Activated CD4-positive, alpha-beta memory T cell treated with anti-CD3 and anti-CD28 coated beads for 36 hours (primary cell): ENCODE measurements at regions not wholly inside any gene's neighbourhood (a gene's known extent, or its start where the extent isn't known, plus 50 kb on each side); places are given as distances from the start of the nearest gene placed in this dataset.

ENCODE experiments used
- CTCF ChIA-PET: fragments of 350-600 bp; sonication (Branson Sonifier 250); formaldehyde crosslinking; loops from one replicate; lab custom pipeline; 2021; ENCODE audit warnings: antibody characterized with exemption, inconsistent platforms; lab: Charles Lee
- POLR2A ChIA-PET: fragments of 350-600 bp; sonication (Branson Sonifier 250); formaldehyde crosslinking; loops from one replicate; lab custom pipeline; 2021; ENCODE audit warnings: antibody characterized with exemption; lab: Charles Lee
- DNase-seq: peaks from one replicate; pipeline ENCODE4 v3.0.0-alpha.2; 2020
- H3K27ac Mint-ChIP-seq: one replicate; pipeline ENCODE4 v1.8.0; 2021; ENCODE audit warnings: mixed read lengths
- H3K27me3 Mint-ChIP-seq: one replicate; pipeline ENCODE4 v1.8.0; 2021; ENCODE audit warnings: mixed read lengths
- H3K36me3 Mint-ChIP-seq: one replicate; pipeline ENCODE4 v1.8.0; 2021; ENCODE audit warnings: mixed read lengths
- H3K4me1 Mint-ChIP-seq: one replicate; pipeline ENCODE4 v1.8.0; 2021; ENCODE audit warnings: low read depth, mixed read lengths
- H3K4me3 Mint-ChIP-seq: one replicate; pipeline ENCODE4 v1.8.0; 2021; ENCODE audit warnings: mild to moderate bottlenecking, mixed read lengths
- H3K9me3 Mint-ChIP-seq: one replicate; pipeline ENCODE4 v1.8.0; 2021; ENCODE audit warnings: mixed read lengths
- intact Hi-C: fragments of 100-400 bp; cut with micrococcal nuclease; formaldehyde crosslinking; loops from one replicate; pipeline ENCODE4 v1.15.1; 2023

GRCh38 chr22:49368976-49369725 lies 458.5 kb downstream of the BRD1 start:
- no peaks in the 10 kb centered on the region for H3K36me3 Mint-ChIP-seq
- H3K27me3 Mint-ChIP-seq, result peaks cover 13% of the 10 kb centered on the region
- CTCF ChIA-PET, result no interaction called here
- POLR2A ChIA-PET, result no interaction called here
- no peak overlapping the region for H3K4me3 Mint-ChIP-seq
- no peak overlapping the region for H3K27ac Mint-ChIP-seq
- intact Hi-C loops, result no loop called here
- no peaks in the 10 kb centered on the region for H3K9me3 Mint-ChIP-seq
- no peaks in the 10 kb centered on the region for H3K4me1 Mint-ChIP-seq
- no peak for DNase-seq

DNA sequence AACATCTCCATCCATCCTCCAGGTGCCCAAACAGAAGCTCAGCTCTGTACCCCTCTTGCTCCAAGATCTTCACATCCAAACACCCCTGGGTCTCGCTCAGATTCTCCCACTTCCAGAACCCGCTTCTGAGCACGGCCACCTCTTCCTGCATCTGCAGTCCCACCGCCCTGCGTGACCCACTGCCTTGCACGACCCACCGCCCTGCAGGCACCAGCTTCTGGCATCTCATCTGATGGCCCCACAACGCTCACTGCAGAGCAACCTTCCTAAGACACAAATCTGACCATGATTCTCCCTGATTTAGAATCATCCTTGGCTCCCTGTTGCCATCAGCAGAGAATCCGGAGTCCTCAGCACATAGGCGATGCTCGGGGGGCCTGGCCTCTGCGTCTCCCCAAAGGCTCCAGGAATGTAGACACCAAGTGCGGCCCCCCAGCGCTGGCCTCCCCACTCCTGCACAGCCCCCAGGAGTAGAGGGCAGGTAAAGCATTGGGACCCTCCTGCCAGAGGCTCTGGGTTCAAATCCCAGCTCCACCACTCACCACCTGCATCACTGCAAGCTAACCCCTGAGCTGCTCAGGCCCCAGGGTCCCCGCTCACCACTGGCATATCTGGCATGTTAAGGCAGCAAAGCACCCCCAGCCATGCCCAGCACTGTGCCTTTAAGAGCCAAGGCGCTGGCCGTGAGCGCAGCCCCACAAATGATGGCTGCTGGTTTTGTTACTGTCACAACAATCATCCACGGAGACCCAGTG lies 459.3 kb downstream of the BRD1 start:
- Mint-ChIP-seq H3K9me3 (no peaks in the 10 kb centered on the region), H3K4me1 (no peaks in the 10 kb centered on the region), H3K27me3 (peaks cover 13% of the 10 kb centered on the region), H3K4me3 (no peak overlapping the region), H3K27ac (no peak overlapping the region), H3K36me3 (no peaks in the 10 kb centered on the region)
- ChIA-PET POLR2A (no interaction called here), CTCF (no interaction called here)
- intact Hi-C loops, result no loop called here
- DNase-seq, result no peak

DNA sequence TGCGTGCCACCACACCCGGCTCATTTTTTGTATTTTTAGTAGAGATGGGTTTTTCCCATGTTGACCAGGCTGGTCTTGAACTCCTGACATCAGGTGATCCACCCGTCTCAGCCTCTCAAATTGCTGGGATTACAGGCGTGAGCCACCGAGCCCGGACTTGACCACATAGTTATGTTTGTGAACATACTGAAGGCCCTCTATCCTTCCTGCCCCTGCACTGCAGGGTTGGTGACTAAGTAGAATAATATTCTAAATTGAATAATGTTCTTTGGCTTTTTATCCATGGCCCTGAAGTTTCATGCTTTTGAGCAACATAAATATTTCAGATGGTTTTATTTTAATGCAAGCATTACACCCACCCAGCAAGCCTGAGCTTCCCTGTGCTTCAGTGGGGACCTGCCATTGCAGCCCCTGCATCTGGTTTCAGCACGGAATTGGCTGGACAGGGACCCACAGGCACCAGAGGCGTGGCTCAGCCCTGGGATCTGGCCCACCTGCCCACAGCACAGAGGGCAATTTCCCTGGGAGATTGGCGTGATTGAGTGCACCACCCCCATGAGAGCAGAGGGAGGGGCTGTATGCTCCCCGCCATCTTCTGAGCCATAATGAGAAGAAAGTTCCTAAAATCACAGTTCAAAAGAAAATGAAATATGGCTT lies 460.5 kb downstream of the BRD1 start:
- ChIA-PET POLR2A (no interaction called here), CTCF (no interaction called here)
- H3K4me1 Mint-ChIP-seq, result no peaks in the 10 kb centered on the region
- peaks cover 13% of the 10 kb centered on the region for H3K27me3 Mint-ChIP-seq
- H3K27ac Mint-ChIP-seq, result no peak overlapping the region
- no peaks in the 10 kb centered on the region for H3K9me3 Mint-ChIP-seq
- no peak for DNase-seq
- no peak overlapping the region for H3K4me3 Mint-ChIP-seq
- intact Hi-C loops, result no loop called here
- no peaks in the 10 kb centered on the region for H3K36me3 Mint-ChIP-seq

DNA sequence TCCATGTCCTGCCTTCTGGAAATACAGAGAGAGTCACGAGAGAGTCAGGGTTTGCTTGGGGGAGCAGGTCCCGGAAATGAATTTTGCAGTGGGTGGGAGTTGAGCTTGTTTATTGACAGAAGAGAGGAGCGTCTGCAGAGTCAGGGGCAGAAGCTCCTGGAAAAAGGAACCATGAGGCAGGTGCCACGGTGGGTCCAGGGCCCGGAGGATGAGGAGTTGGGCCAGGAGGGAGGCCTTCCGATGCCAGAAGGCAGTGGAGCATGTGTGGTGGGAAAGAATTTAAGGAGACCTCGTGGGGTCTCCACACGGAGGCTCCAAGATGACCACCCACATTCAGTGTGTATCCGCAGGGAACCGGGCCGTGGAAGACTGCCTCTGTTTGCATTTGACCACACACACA lies 461.2 kb downstream of the BRD1 start:
- H3K4me3 Mint-ChIP-seq, result no peak overlapping the region
- H3K9me3 Mint-ChIP-seq, result no peaks in the 10 kb centered on the region
- intact Hi-C loops, result no loop called here
- ChIA-PET CTCF (no interaction called here), POLR2A (no interaction called here)
- no peaks in the 10 kb centered on the region for H3K4me1 Mint-ChIP-seq
- no peak overlapping the region for H3K27ac Mint-ChIP-seq
- no peak for DNase-seq
- H3K27me3 Mint-ChIP-seq, result peaks cover 14% of the 10 kb centered on the region
- no peaks in the 10 kb centered on the region for H3K36me3 Mint-ChIP-seq

DNA sequence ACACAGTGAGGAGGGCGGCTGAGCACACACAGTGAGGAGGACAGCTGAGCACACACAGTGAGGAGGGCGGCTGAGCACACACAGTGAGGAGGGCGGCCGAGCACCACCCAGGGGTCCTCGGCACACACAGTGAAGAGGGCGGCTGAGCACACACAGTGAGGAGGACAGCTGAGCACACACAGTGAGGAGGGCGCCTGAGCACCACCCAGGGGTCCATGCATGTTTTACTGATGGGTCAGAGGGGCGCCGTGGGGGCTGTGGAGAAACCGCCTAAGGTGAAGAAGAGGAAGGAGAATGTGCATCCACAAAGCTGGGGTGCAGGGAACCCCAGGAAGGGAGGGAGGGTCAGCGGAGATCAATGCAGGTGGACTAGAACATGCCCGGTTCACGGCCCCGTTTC lies 461.8 kb downstream of the BRD1 start:
- intact Hi-C loops, result no loop called here
- no peak for DNase-seq
- Mint-ChIP-seq H3K4me1 (no peaks in the 10 kb centered on the region), H3K4me3 (no peak overlapping the region), H3K9me3 (no peaks in the 10 kb centered on the region), H3K27ac (no peak overlapping the region), H3K36me3 (no peaks in the 10 kb centered on the region), H3K27me3 (peaks cover 14% of the 10 kb centered on the region)
- POLR2A ChIA-PET, result no interaction called here
- CTCF ChIA-PET, result no interaction called here

- no peaks in the 10 kb centered on the region for H3K4me1 Mint-ChIP-seq
- CTCF ChIA-PET, result no interaction called here
- no peaks in the 10 kb centered on the region for H3K9me3 Mint-ChIP-seq
- intact Hi-C loops, result no loop called here
- no peak for DNase-seq
- peaks cover 14% of the 10 kb centered on the region for H3K27me3 Mint-ChIP-seq
- no peak overlapping the region for H3K4me3 Mint-ChIP-seq
- H3K36me3 Mint-ChIP-seq, result no peaks in the 10 kb centered on the region
- no peak overlapping the region for H3K27ac Mint-ChIP-seq
- POLR2A ChIA-PET, result no interaction called here
Measured at GRCh38 chr22:49365191-49365837, 462.4 kb downstream of the BRD1 start.

- no peaks in the 10 kb centered on the region for H3K4me1 Mint-ChIP-seq
- intact Hi-C loops, result no loop called here
Measured at GRCh38 chr22:49364398-49364797, 463.3 kb downstream of the BRD1 start.

DNA sequence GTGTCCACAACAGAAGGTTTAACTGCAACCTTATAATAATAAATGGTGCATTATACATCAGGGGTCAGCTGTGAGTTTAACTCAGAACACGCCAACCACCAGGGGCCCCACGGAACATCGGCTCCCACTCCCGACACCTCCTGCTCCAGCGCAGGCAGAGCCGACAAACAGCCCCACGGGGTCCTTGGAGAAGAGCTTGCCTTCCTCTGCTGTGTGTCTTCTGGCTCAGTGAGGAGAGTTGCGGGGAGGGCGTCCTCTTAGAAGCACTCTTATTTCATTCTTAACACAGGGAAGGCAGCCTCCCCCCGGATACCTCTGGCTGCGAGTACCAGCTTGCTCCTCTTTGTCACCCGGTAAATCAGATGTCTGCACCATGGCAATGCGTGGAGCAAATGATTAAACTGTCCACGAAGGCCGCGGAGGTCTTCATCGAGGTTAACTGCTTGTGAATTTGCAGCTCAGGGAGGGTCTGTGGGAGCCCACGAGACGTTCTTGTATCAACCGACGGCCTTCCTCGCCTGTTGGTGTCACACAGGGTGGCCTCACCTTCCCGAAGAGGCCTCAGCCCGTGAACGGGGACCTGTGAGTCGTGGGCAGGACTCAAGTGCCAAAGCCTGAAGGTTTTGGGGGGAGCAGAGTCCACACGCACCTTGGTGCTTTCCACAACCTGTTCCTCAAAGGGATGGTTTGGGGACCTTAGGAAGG lies 464.0 kb downstream of the BRD1 start:
- H3K4me1 Mint-ChIP-seq, result no peaks in the 10 kb centered on the region
- DNase-seq, result no peak
- no peak overlapping the region for H3K4me3 Mint-ChIP-seq
- ChIA-PET POLR2A (no interaction called here), CTCF (no interaction called here)
- H3K36me3 Mint-ChIP-seq, result no peaks in the 10 kb centered on the region
- intact Hi-C loops, result no loop called here
- H3K9me3 Mint-ChIP-seq, result no peaks in the 10 kb centered on the region
- H3K27me3 Mint-ChIP-seq, result peaks cover 11% of the 10 kb centered on the region
- no peak overlapping the region for H3K27ac Mint-ChIP-seq

More at GRCh38 chr22:49364398-49364797, 463.3 kb downstream of the BRD1 start:
- POLR2A ChIA-PET, result no interaction called here
- H3K27ac Mint-ChIP-seq, result no peak overlapping the region
- H3K4me3 Mint-ChIP-seq, result no peak overlapping the region
- no peak for DNase-seq
- peaks cover 11% of the 10 kb centered on the region for H3K27me3 Mint-ChIP-seq
- CTCF ChIA-PET, result no interaction called here
- no peaks in the 10 kb centered on the region for H3K9me3 Mint-ChIP-seq
- no peaks in the 10 kb centered on the region for H3K36me3 Mint-ChIP-seq

GRCh38 chr22:49362211-49362839 lies 465.3 kb downstream of the BRD1 start:
- POLR2A ChIA-PET, result no interaction called here
- no peaks in the 10 kb centered on the region for H3K36me3 Mint-ChIP-seq
- no peak overlapping the region for H3K4me3 Mint-ChIP-seq
- intact Hi-C loops, result no loop called here
- H3K27ac Mint-ChIP-seq, result no peak overlapping the region
- peaks cover 7% of the 10 kb centered on the region for H3K27me3 Mint-ChIP-seq
- CTCF ChIA-PET, result no interaction called here
- no peaks in the 10 kb centered on the region for H3K9me3 Mint-ChIP-seq
- no peaks in the 10 kb centered on the region for H3K4me1 Mint-ChIP-seq
- DNase-seq, result no peak

- Mint-ChIP-seq H3K27me3 (peaks cover 7% of the 10 kb centered on the region), H3K4me1 (no peaks in the 10 kb centered on the region), H3K36me3 (no peaks in the 10 kb centered on the region), H3K9me3 (no peaks in the 10 kb centered on the region), H3K27ac (no peak overlapping the region), H3K4me3 (no peak overlapping the region)
- CTCF ChIA-PET, result interaction anchor here (1.7 kb wide), 1 partner anchor 56 kb away, joined by 3 read pairs; no protein-coding TSS in a partner anchor
- no peak for DNase-seq
- intact Hi-C loops, result no loop called here
- POLR2A ChIA-PET, result no interaction called here
Measured at GRCh38 chr22:49361164-49361563, 466.5 kb downstream of the BRD1 start.

- Mint-ChIP-seq H3K36me3 (no peaks in the 10 kb centered on the region), H3K4me1 (no peaks in the 10 kb centered on the region), H3K27ac (no peak overlapping the region), H3K9me3 (no peaks in the 10 kb centered on the region), H3K27me3 (peaks cover 9% of the 10 kb centered on the region), H3K4me3 (no peak overlapping the region)
- POLR2A ChIA-PET, result no interaction called here
- DNase-seq, result no peak
- intact Hi-C loops, result no loop called here
- CTCF ChIA-PET, result interaction anchor here (1.7 kb wide), 1 partner anchor 56 kb away, joined by 3 read pairs; no protein-coding TSS in a partner anchor
Measured at GRCh38 chr22:49360746-49361145, 466.9 kb downstream of the BRD1 start.
